H9 (cell line): ENCODE measurements at regions not wholly inside any gene's neighbourhood (a gene's known extent, or its start where the extent isn't known, plus 50 kb on each side); places are given as distances from the start of the nearest gene placed in this dataset.
A peak's percentile ranks its signal among the peaks of the same experiment; 100 is the strongest.

Experiments used
- DNase-seq: peaks from one replicate; pipeline ENCODE4 v3.0.0-alpha.2; 2017
- H2AFZ ChIP-seq: one replicate; pipeline ENCODE4 v1.6.1; 2013; ENCODE audit warnings: mild to moderate bottlenecking, low read length, control low read depth, moderate library complexity
- H2AK5ac ChIP-seq: 2 replicates; pipeline ENCODE4 v1.6.1; 2013; ENCODE audit warnings: low read length, control low read depth, mixed read lengths; ENCODE audit not compliant: insufficient read length
- H2BK120ac ChIP-seq: one replicate; pipeline ENCODE4 v1.6.1; 2013; ENCODE audit warnings: low read depth, mild to moderate bottlenecking, low read length, control low read depth, inconsistent platforms; ENCODE audit not compliant: poor library complexity, severe bottlenecking
- H2BK12ac ChIP-seq: 2 replicates; pipeline ENCODE4 v1.6.1; 2013; ENCODE audit warnings: low read length, control low read depth, mixed read lengths, low read depth; ENCODE audit not compliant: insufficient read length
- H2BK15ac ChIP-seq: 2 replicates; pipeline ENCODE4 v1.6.1; 2013; ENCODE audit warnings: low read depth, low read length, control low read depth
- H2BK20ac ChIP-seq: one replicate; pipeline ENCODE4 v1.6.1; 2013; ENCODE audit warnings: low read depth, mild to moderate bottlenecking, low read length, control low read depth, inconsistent platforms; ENCODE audit not compliant: poor library complexity, severe bottlenecking
- H2BK5ac ChIP-seq: 2 replicates; pipeline ENCODE4 v1.6.1; 2013; ENCODE audit warnings: low read length, control low read depth, mixed read lengths; ENCODE audit not compliant: insufficient read length
- H3K14ac ChIP-seq: 2 replicates; pipeline ENCODE4 v1.6.1; 2013; ENCODE audit warnings: low read length, control low read depth; ENCODE audit not compliant: insufficient read depth
- H3K18ac ChIP-seq: 2 replicates; pipeline ENCODE4 v1.6.1; 2013; ENCODE audit warnings: low read depth, mild to moderate bottlenecking, mixed read lengths, low read length, control low read depth; ENCODE audit not compliant: insufficient read length
- H3K23ac ChIP-seq: 2 replicates; pipeline ENCODE4 v1.6.1; 2013; ENCODE audit warnings: low read length, control low read depth, mixed read lengths, low read depth; ENCODE audit not compliant: insufficient read length
- H3K23me2 ChIP-seq: 2 replicates; pipeline ENCODE4 v1.6.1; 2013; ENCODE audit warnings: low read depth, mild to moderate bottlenecking, mixed read lengths, low read length, control low read depth; ENCODE audit not compliant: insufficient read length, poor library complexity, severe bottlenecking
- H3K27ac ChIP-seq: 2 replicates; pipeline ENCODE4 v1.5.1; 2013; ENCODE audit warnings: low read length, control low read depth, mixed read lengths, low read depth; ENCODE audit not compliant: insufficient read length
- H3K27me3 ChIP-seq: 2 replicates; pipeline ENCODE4 v1.6.1; 2013; ENCODE audit warnings: low read length, control low read depth, inconsistent platforms; ENCODE audit not compliant: insufficient read depth
- H3K4ac ChIP-seq: 2 replicates; pipeline ENCODE4 v1.6.1; 2013; ENCODE audit warnings: low read depth, mild to moderate bottlenecking, control low read depth, inconsistent platforms, low read length, moderate library complexity
- H3K4me1 ChIP-seq: 2 replicates; pipeline ENCODE4 v1.6.1; 2013; ENCODE audit warnings: low read length, control low read depth, inconsistent platforms; ENCODE audit not compliant: insufficient read depth
- H3K4me2 ChIP-seq: 2 replicates; pipeline ENCODE4 v1.6.1; 2013; ENCODE audit warnings: low read length, control low read depth, mixed read lengths; ENCODE audit not compliant: insufficient read length, insufficient read depth
- H3K56ac ChIP-seq: 2 replicates; pipeline ENCODE4 v1.6.1; 2013; ENCODE audit warnings: low read depth, mild to moderate bottlenecking, mixed read lengths, low read length, control low read depth; ENCODE audit not compliant: insufficient read length
- H3K79me1 ChIP-seq: 2 replicates; pipeline ENCODE4 v1.6.1; 2013; ENCODE audit warnings: low read depth, mild to moderate bottlenecking, moderate library complexity, low read length, control low read depth, inconsistent platforms; ENCODE audit not compliant: insufficient read depth, poor library complexity, severe bottlenecking
- H3K79me2 ChIP-seq: 2 replicates; pipeline ENCODE4 v1.6.1; 2013; ENCODE audit warnings: low read length, control low read depth, inconsistent platforms; ENCODE audit not compliant: insufficient read depth
- H3K9ac ChIP-seq: 2 replicates; pipeline ENCODE4 v1.6.1; 2013; ENCODE audit warnings: low read length, control low read depth, mixed read lengths; ENCODE audit not compliant: insufficient read length; ENCODE audit errors: extremely low read depth
- H3K9me3 ChIP-seq: one replicate; pipeline ENCODE4 v1.6.1; 2013; ENCODE audit warnings: low read depth, low read length, inconsistent platforms; ENCODE audit not compliant: control insufficient read depth
- H3T11ph ChIP-seq: one replicate; pipeline ENCODE4 v1.6.1; 2013; ENCODE audit warnings: mild to moderate bottlenecking, low read length, control low read depth, inconsistent platforms
- H4K20me1 ChIP-seq: one replicate; pipeline ENCODE4 v1.6.1; 2013; ENCODE audit not compliant: control insufficient read depth, insufficient read length, insufficient read depth
- H4K5ac ChIP-seq: 2 replicates; pipeline ENCODE4 v1.6.1; 2013; ENCODE audit warnings: low read depth, mild to moderate bottlenecking, mixed read lengths, low read length, control low read depth; ENCODE audit not compliant: insufficient read length
- H4K8ac ChIP-seq: replicated peaks from 2 replicates; pipeline ENCODE4 v1.6.1; 2013; ENCODE audit warnings: low read length, control low read depth, mixed read lengths, low read depth; ENCODE audit not compliant: insufficient read length
- H4K91ac ChIP-seq: 2 replicates; pipeline ENCODE4 v1.6.1; 2013; ENCODE audit warnings: low read depth, mild to moderate bottlenecking, moderate library complexity, mixed read lengths, low read length, control low read depth; ENCODE audit not compliant: insufficient read length
- H3K27ac Mint-ChIP-seq, 3 experiments: 2 replicates in 2 of 3; 3 replicates in 1 of 3; pipeline ENCODE4 v1.8.0; 2020 to 2021; ENCODE audit warnings: mixed read lengths in 3 of 3, mild to moderate bottlenecking in 1 of 3, moderate library complexity in 1 of 3
- H3K27me3 Mint-ChIP-seq: 2 replicates; pipeline ENCODE4 v1.8.0; 2021; ENCODE audit warnings: low read depth, mild to moderate bottlenecking, moderate library complexity, mixed read lengths
- H3K36me3 Mint-ChIP-seq, 3 experiments: 2 replicates in 2 of 3; 3 replicates in 1 of 3; pipeline ENCODE4 v1.8.0; 2020 to 2021; ENCODE audit warnings: low read depth in 3 of 3, mixed read lengths in 3 of 3; ENCODE audit not compliant: insufficient read depth in 1 of 3
- H3K4me1 Mint-ChIP-seq, 2 experiments: 2 replicates each; pipeline ENCODE4 v1.8.0; 2020; ENCODE audit warnings: mixed read lengths in 2 of 2
- H3K4me3 Mint-ChIP-seq, 2 experiments: 2 replicates in 1 of 2; 3 replicates in 1 of 2; pipeline ENCODE4 v1.8.0; 2020 to 2021; ENCODE audit warnings: mild to moderate bottlenecking in 2 of 2, mixed read lengths in 2 of 2, moderate library complexity in 1 of 2
- H3K9me3 Mint-ChIP-seq, 2 experiments: 2 replicates in 1 of 2; 3 replicates in 1 of 2; pipeline ENCODE4 v1.8.0; 2020; ENCODE audit warnings: mild to moderate bottlenecking in 2 of 2, mixed read lengths in 2 of 2, moderate library complexity in 1 of 2
- WGBS: extraction: QIAGEN DNeasy Blood & Tissue Kit; methylation state at CpG from one replicate; pipeline ENCODE4 v1.1.7; 2013; ENCODE audit warnings: missing lambda C conversion rate, low lambda C conversion rate, mixed read lengths; ENCODE audit not compliant: insufficient read length; ENCODE audit errors: extremely low coverage; 5-methylcytosine and 5-hydroxymethylcytosine counted together
- TF ChIP-seq, protein P1 (sequence below): fragments of 200-600 bp; sonication (generic); conservative IDR thresholded peaks from 3 replicates; pipeline ENCODE4 v1.8.0; 2021; ENCODE audit warnings: antibody characterized with exemption, mild to moderate bottlenecking

GRCh38 chr2:189379287-189379630 lies 62.0 kb upstream of the WDR75 start:
- no peak overlapping the region for H2BK20ac ChIP-seq
- H3K79me1 ChIP-seq: no peaks in the 10 kb centered on the region
- H3K23ac ChIP-seq: no peak overlapping the region
- no peaks in the 10 kb centered on the region for H3K36me3 Mint-ChIP-seq
- no peak overlapping the region for H3K14ac ChIP-seq
- H3K4me3 Mint-ChIP-seq: no peak overlapping the region
- no peak overlapping the region for H2BK120ac ChIP-seq
- no peak for DNase-seq
- H3K56ac ChIP-seq: no peak overlapping the region
- H4K8ac ChIP-seq: no peak overlapping the region
- no peak overlapping the region for H2AFZ ChIP-seq
- no peaks in the 10 kb centered on the region for H3K27me3 ChIP-seq
- no peak overlapping the region for H4K91ac ChIP-seq
- no peak overlapping the region for H3K4ac ChIP-seq
- no peak overlapping the region for H2BK12ac ChIP-seq
- WGBS: no CpG with 5 or more reads among the region's 2 CpGs
- no peak overlapping the region for H3T11ph ChIP-seq
- no peak overlapping the region for H2BK5ac ChIP-seq
- H3K27ac ChIP-seq: no peak overlapping the region
- peaks cover 0 to 3% of the 10 kb centered on the region in 2 experiments; a peak in 1 of 5 replicates for H3K9me3 Mint-ChIP-seq
- H3K18ac ChIP-seq: no peak overlapping the region
- no peaks in the 10 kb centered on the region for H4K20me1 ChIP-seq
- no peak overlapping the region for H3K9ac ChIP-seq
- no peak overlapping the region for H2AK5ac ChIP-seq
- no peaks in the 10 kb centered on the region for H3K79me2 ChIP-seq
- peaks cover 3% of the 10 kb centered on the region; the same call in 1 of the 2 replicates for H3K4me1 ChIP-seq
- no peak overlapping the region for H2BK15ac ChIP-seq
- TF ChIP-seq, protein P1, sequence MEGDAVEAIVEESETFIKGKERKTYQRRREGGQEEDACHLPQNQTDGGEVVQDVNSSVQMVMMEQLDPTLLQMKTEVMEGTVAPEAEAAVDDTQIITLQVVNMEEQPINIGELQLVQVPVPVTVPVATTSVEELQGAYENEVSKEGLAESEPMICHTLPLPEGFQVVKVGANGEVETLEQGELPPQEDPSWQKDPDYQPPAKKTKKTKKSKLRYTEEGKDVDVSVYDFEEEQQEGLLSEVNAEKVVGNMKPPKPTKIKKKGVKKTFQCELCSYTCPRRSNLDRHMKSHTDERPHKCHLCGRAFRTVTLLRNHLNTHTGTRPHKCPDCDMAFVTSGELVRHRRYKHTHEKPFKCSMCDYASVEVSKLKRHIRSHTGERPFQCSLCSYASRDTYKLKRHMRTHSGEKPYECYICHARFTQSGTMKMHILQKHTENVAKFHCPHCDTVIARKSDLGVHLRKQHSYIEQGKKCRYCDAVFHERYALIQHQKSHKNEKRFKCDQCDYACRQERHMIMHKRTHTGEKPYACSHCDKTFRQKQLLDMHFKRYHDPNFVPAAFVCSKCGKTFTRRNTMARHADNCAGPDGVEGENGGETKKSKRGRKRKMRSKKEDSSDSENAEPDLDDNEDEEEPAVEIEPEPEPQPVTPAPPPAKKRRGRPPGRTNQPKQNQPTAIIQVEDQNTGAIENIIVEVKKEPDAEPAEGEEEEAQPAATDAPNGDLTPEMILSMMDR: no peak
- peaks cover 15 to 23% of the 10 kb centered on the region in 2 experiments for H3K4me1 Mint-ChIP-seq
- no peak overlapping the region for H4K5ac ChIP-seq
- no peaks in the 10 kb centered on the region for H3K9me3 ChIP-seq
- peak overlapping the region; percentile 57 for H3K4me2 ChIP-seq
- H3K23me2 ChIP-seq: no peaks in the 10 kb centered on the region
- no peaks in the 10 kb centered on the region for H3K27me3 Mint-ChIP-seq
- peak overlapping the region; percentile 57 to 79 (median 75); a peak in 4 of 7 replicates for H3K27ac Mint-ChIP-seq
